Mesendoderm (in vitro differentiated cells): ENCODE measurements at regions not wholly inside any gene's neighbourhood (a gene's known extent, or its start where the extent isn't known, plus 50 kb on each side); places are given as distances from the start of the nearest gene placed in this dataset.
"Not testable (repeated sequence)": the region's sequence is repeated elsewhere in the genome, so short reads cannot be mapped to it uniquely, and the experiment has no call there.

ENCODE experiments used
- DNase-seq: peaks from one replicate; pipeline ENCODE4 v3.0.0; 2013
- H2AK5ac ChIP-seq: 2 replicates; pipeline ENCODE4 v1.6.1; 2013; ENCODE audit warnings: low read length, inconsistent platforms
- H2BK120ac ChIP-seq: 2 replicates; pipeline ENCODE4 v1.6.1; 2013; ENCODE audit warnings: low read depth, mild to moderate bottlenecking, low read length, moderate library complexity, mixed read lengths
- H2BK15ac ChIP-seq: replicated peaks from 2 replicates; pipeline ENCODE4 v1.6.1; 2013; ENCODE audit warnings: low read depth, mild to moderate bottlenecking, moderate library complexity
- H2BK5ac ChIP-seq: 2 replicates; pipeline ENCODE4 v1.6.1; 2013; ENCODE audit warnings: low read length, inconsistent platforms
- H3K18ac ChIP-seq: 2 replicates; pipeline ENCODE4 v1.6.1; 2013; ENCODE audit warnings: mild to moderate bottlenecking, low read length, mixed read lengths
- H3K23ac ChIP-seq: one replicate; pipeline ENCODE4 v1.6.1; 2013; ENCODE audit warnings: low read length
- H3K27ac ChIP-seq: 2 replicates; pipeline ENCODE4 v1.5.1; 2013; ENCODE audit warnings: low read depth, mild to moderate bottlenecking, inconsistent platforms, low read length, moderate library complexity
- H3K27me3 ChIP-seq: 2 replicates; pipeline ENCODE4 v1.6.1; 2013; ENCODE audit warnings: low read length, control low read depth, mild to moderate bottlenecking, inconsistent platforms; ENCODE audit not compliant: insufficient read depth, poor library complexity
- H3K36me3 ChIP-seq: 2 replicates; pipeline ENCODE4 v1.6.1; 2013; ENCODE audit warnings: low read length, inconsistent platforms; ENCODE audit not compliant: control insufficient read depth, insufficient read depth
- H3K4ac ChIP-seq: one replicate; pipeline ENCODE4 v1.6.1; 2013; ENCODE audit warnings: low read depth, mild to moderate bottlenecking, low read length, moderate library complexity
- H3K4me1 ChIP-seq: 2 replicates; pipeline ENCODE4 v1.6.1; 2013; ENCODE audit warnings: low read depth, low read length, inconsistent platforms; ENCODE audit not compliant: control insufficient read depth
- H3K4me2 ChIP-seq: 2 replicates; pipeline ENCODE4 v1.6.1; 2013; ENCODE audit warnings: low read length
- H3K4me3 ChIP-seq: 2 replicates; pipeline ENCODE4 v1.5.1; 2013; ENCODE audit warnings: mild to moderate bottlenecking, low read length
- H3K56ac ChIP-seq: one replicate; pipeline ENCODE4 v1.6.1; 2013; ENCODE audit warnings: low read length
- H3K79me1 ChIP-seq: 2 replicates; pipeline ENCODE4 v1.6.1; 2013; ENCODE audit warnings: low read length, inconsistent platforms
- H3K79me2 ChIP-seq: 2 replicates; pipeline ENCODE4 v1.6.1; 2013; ENCODE audit warnings: mild to moderate bottlenecking, low read length; ENCODE audit not compliant: control insufficient read depth, insufficient read depth
- H3K9ac ChIP-seq: 2 replicates; pipeline ENCODE4 v1.6.1; 2013; ENCODE audit warnings: low read length, inconsistent platforms
- H4K5ac ChIP-seq: one replicate; pipeline ENCODE4 v1.6.1; 2013; ENCODE audit warnings: low read length
- H4K8ac ChIP-seq: one replicate; pipeline ENCODE4 v1.6.1; 2013; ENCODE audit warnings: low read depth, mild to moderate bottlenecking, control low read depth, low read length, moderate library complexity
- WGBS: extraction: QIAGEN DNeasy Blood & Tissue Kit; methylation state at CpG from one replicate; pipeline ENCODE4 v1.1.7; 2013; ENCODE audit warnings: low lambda C conversion rate, missing lambda C conversion rate; ENCODE audit not compliant: insufficient coverage; ENCODE audit errors: extremely low coverage; 5-methylcytosine and 5-hydroxymethylcytosine counted together

GRCh38 chr5:163731256-163731655 is 225.8 kb downstream of the MAT2B start:
- H3K4me3 ChIP-seq: no peak overlapping the region
- WGBS: no CpG with 5 or more reads among the region's 2 CpGs

GRCh38 chr5:163735069-163735468 is 229.7 kb downstream of the MAT2B start:
- DNase-seq: no peak
- no peak overlapping the region for H2BK15ac ChIP-seq
- no CpG with 5 or more reads among the region's 4 CpGs for WGBS
- no peaks in the 10 kb centered on the region for H3K79me2 ChIP-seq
- H3K56ac ChIP-seq: no peak overlapping the region
- no peak overlapping the region for H3K23ac ChIP-seq
- H3K4me3 ChIP-seq: no peak overlapping the region
- no peak overlapping the region for H4K8ac ChIP-seq
- no peaks in the 10 kb centered on the region for H3K4me1 ChIP-seq
- H4K5ac ChIP-seq: no peak overlapping the region
- no peaks in the 10 kb centered on the region for H3K36me3 ChIP-seq
- no peaks in the 10 kb centered on the region for H3K79me1 ChIP-seq
- H2BK5ac ChIP-seq: no peak overlapping the region
- H3K18ac ChIP-seq: no peak overlapping the region
- no peak overlapping the region for H3K4ac ChIP-seq
- H3K27ac ChIP-seq: no peak overlapping the region
- H2BK120ac ChIP-seq: no peak overlapping the region
- no peak overlapping the region for H2AK5ac ChIP-seq
- no peaks in the 10 kb centered on the region for H3K27me3 ChIP-seq
- no peak overlapping the region for H3K9ac ChIP-seq
- no peak overlapping the region for H3K4me2 ChIP-seq

More at GRCh38 chr5:163731256-163731655, 225.8 kb downstream of the MAT2B start:
- Histone ChIP-seq H3K4ac (no peak overlapping the region), H3K18ac (no peak overlapping the region), H4K8ac (no peak overlapping the region), H2BK15ac (no peak overlapping the region), H2BK5ac (no peak overlapping the region), H3K79me2 (no peaks in the 10 kb centered on the region), H3K4me1 (no peaks in the 10 kb centered on the region), H2AK5ac (no peak overlapping the region), H3K9ac (no peak overlapping the region), H3K4me2 (no peak overlapping the region), H2BK120ac (no peak overlapping the region), H3K56ac (no peak overlapping the region), H3K27me3 (no peaks in the 10 kb centered on the region), H4K5ac (no peak overlapping the region), H3K27ac (no peak overlapping the region), H3K79me1 (no peaks in the 10 kb centered on the region), H3K23ac (no peak overlapping the region), H3K36me3 (no peaks in the 10 kb centered on the region)
- no peak for DNase-seq

DNA sequence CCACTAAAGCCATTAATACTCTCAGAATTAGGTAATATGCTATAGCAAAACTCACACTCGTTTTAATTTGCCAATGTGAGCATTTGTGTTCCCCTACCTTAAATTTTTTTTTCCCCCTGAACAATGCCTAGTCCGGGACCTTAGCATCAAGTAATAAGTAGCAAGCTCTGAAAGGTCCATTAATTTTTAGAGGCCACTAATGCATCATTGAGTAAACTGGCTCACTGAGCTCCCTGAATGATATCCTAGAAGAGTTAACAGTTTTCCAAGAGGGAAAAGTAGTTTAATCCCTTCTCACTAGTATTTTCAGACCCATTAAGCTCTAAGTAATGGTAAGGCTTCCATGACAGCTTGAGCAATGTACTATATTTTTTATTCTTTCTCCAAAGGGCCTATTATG is 242.2 kb downstream of the MAT2B start:
- Histone ChIP-seq H3K4me1 (no peaks in the 10 kb centered on the region), H3K36me3 (no peaks in the 10 kb centered on the region), H3K79me1 (no peaks in the 10 kb centered on the region), H2BK15ac (no peak overlapping the region), H3K27ac (no peak overlapping the region), H3K23ac (no peak overlapping the region), H3K4me2 (no peak overlapping the region), H3K56ac (no peak overlapping the region), H3K79me2 (no peaks in the 10 kb centered on the region), H3K9ac (no peak overlapping the region), H4K8ac (no peak overlapping the region), H4K5ac (no peak overlapping the region), H2BK120ac (no peak overlapping the region), H3K27me3 (no peaks in the 10 kb centered on the region), H3K4ac (no peak overlapping the region), H2BK5ac (no peak overlapping the region), H2AK5ac (no peak overlapping the region), H3K18ac (no peak overlapping the region), H3K4me3 (no peak overlapping the region)
- no CpG with 5 or more reads among the region's 2 CpGs for WGBS
- no peak for DNase-seq

- H3K9ac ChIP-seq: no peak overlapping the region
- H3K18ac ChIP-seq: no peak overlapping the region
- H3K27me3 ChIP-seq: no peaks in the 10 kb centered on the region
- H3K4me1 ChIP-seq: no peaks in the 10 kb centered on the region
- no peak overlapping the region for H2BK5ac ChIP-seq
- no peak overlapping the region for H3K56ac ChIP-seq
- H4K5ac ChIP-seq: no peak overlapping the region
- H2BK120ac ChIP-seq: no peak overlapping the region
- no peak overlapping the region for H4K8ac ChIP-seq
- no peak overlapping the region for H3K4ac ChIP-seq
- no peak for DNase-seq
- no peaks in the 10 kb centered on the region for H3K36me3 ChIP-seq
- H2BK15ac ChIP-seq: no peak overlapping the region
- H3K4me2 ChIP-seq: no peak overlapping the region
- WGBS: no CpG with 5 or more reads among the region's 3 CpGs
- no peaks in the 10 kb centered on the region for H3K79me1 ChIP-seq
- H3K4me3 ChIP-seq: no peak overlapping the region
- no peaks in the 10 kb centered on the region for H3K79me2 ChIP-seq
- no peak overlapping the region for H3K27ac ChIP-seq
- no peak overlapping the region for H3K23ac ChIP-seq
- no peak overlapping the region for H2AK5ac ChIP-seq
Measured at GRCh38 chr5:163748934-163749333, 243.5 kb downstream of the MAT2B start.

- not testable (repeated sequence) for H3K36me3 ChIP-seq, H2BK15ac ChIP-seq, H3K79me1 ChIP-seq, H3K27me3 ChIP-seq, H3K4me1 ChIP-seq, H4K5ac ChIP-seq, H2AK5ac ChIP-seq, H3K79me2 ChIP-seq, H3K23ac ChIP-seq, H2BK5ac ChIP-seq, H3K27ac ChIP-seq, DNase-seq, H4K8ac ChIP-seq, H3K9ac ChIP-seq, H3K4ac ChIP-seq, H3K4me3 ChIP-seq, H3K18ac ChIP-seq, H2BK120ac ChIP-seq, H3K4me2 ChIP-seq, H3K56ac ChIP-seq
- no CpG with 5 or more reads among the region's 10 CpGs for WGBS
Measured at GRCh38 chr5:163750415-163750814, 245.0 kb downstream of the MAT2B start.

DNA sequence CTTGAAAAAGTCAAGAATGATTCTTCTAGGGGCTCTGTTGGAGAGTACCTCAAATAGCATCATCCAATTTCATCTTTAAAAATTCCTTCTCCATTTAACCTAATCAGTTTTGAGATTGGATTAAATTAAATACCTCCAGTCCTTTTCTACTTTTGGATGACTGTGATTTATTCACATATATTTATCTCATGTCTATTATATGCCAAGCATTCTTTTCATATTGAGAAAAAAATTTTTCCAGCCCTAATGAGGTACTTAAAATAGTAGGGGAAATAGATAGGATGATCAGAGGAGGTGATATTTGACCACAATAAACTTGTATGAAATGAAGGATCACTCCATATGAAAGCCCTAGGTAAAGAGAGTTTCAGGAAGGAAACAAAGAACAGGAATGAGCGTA is 250.1 kb downstream of the MAT2B start:
- no peak overlapping the region for H3K9ac ChIP-seq
- H3K79me2 ChIP-seq: no peaks in the 10 kb centered on the region
- no peak for DNase-seq
- no peaks in the 10 kb centered on the region for H3K4me1 ChIP-seq
- H3K27ac ChIP-seq: no peak overlapping the region
- H3K79me1 ChIP-seq: no peaks in the 10 kb centered on the region
- H3K23ac ChIP-seq: no peak overlapping the region
- no peak overlapping the region for H3K4me2 ChIP-seq
- no peak overlapping the region for H2BK120ac ChIP-seq
- no peaks in the 10 kb centered on the region for H3K36me3 ChIP-seq
- no peak overlapping the region for H3K18ac ChIP-seq
- no CpG with 5 or more reads among the region's 1 CpG for WGBS
- no peaks in the 10 kb centered on the region for H3K27me3 ChIP-seq
- no peak overlapping the region for H2BK5ac ChIP-seq
- H2AK5ac ChIP-seq: no peak overlapping the region
- H4K5ac ChIP-seq: no peak overlapping the region
- no peak overlapping the region for H3K4me3 ChIP-seq
- no peak overlapping the region for H3K56ac ChIP-seq
- H3K4ac ChIP-seq: no peak overlapping the region
- H4K8ac ChIP-seq: no peak overlapping the region
- no peak overlapping the region for H2BK15ac ChIP-seq
